HG03039 (cell line): ENCODE measurements at regions not wholly inside any gene's neighbourhood (a gene's known extent, or its start where the extent isn't known, plus 50 kb on each side); places are given as distances from the start of the nearest gene placed in this dataset.

Experiments used
- ATAC-seq: cut with Tn5 transposase; IDR thresholded peaks from one replicate; pipeline ENCODE4 v1.9.1; 2021; ENCODE audit warnings: mild to moderate bottlenecking, moderate library complexity; ENCODE audit not compliant: unreplicated experiment

DNA sequence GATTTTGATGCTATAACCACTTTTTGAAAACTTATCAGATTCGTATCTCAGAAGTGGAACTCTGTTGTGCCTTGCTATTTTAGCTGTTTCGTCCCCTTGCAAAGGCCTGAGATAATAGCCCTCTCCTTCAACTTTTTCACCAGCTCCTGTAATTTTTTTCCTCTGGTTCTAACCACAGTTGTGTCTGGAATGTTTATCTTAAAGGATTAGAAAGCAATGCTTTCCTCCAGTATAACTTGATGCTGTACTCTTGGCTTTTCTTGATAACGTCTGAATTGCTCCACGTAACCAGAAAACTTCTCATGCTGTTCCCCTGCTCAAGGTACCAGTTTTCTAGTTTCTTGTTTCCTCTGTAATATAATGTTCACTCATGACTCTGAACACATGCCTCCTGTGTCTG lies 209.4 kb downstream of the DTWD2 start:
- no peak for ATAC-seq

DNA sequence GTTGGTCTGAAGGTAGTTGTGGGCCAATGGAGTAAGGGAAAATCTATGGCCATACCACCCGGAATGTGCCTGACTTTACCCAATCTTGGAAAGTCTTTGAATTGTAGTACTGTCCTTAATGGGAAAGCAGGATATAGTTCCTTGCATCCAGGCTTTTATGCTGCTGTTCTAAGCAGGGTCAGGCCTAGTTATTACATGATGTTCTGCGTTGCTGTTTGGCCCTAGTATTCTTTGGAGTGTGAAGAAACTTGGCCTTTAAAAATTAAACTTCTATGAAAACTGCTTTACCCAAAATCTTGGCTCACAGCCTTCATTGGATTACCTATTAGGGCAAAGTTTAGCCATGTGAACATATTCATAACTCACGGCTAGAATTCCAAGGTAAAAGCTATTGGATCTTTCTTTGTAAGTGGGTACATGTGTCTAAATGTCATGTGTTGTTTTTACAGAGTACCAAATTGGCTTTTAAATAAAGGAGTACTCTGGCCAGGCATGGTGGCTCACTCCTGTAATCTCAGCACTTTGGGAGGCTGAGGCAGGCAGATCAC lies 211.1 kb downstream of the DTWD2 start:
- ATAC-seq = no peak

DNA sequence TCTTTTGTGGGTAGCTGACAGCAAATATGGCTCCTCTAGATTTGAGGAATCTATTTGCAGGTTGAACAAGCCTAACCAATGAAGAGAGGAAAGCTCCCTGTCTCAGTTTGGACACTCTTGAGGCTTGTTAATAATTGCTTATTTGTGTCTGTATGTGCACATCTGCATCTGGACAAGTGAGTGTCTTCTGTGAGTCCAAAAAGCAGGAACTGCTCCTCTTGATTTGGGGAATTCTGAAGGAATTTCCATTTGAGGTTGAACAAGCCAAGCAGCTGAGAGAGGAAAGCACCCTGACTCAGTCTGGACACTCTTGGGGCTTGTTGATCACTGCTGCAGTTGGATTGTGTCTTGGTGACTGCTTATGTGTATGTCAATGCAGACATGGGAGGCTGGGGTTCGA lies 211.6 kb downstream of the DTWD2 start:
- ATAC-seq = peak; percentile 75

DNA sequence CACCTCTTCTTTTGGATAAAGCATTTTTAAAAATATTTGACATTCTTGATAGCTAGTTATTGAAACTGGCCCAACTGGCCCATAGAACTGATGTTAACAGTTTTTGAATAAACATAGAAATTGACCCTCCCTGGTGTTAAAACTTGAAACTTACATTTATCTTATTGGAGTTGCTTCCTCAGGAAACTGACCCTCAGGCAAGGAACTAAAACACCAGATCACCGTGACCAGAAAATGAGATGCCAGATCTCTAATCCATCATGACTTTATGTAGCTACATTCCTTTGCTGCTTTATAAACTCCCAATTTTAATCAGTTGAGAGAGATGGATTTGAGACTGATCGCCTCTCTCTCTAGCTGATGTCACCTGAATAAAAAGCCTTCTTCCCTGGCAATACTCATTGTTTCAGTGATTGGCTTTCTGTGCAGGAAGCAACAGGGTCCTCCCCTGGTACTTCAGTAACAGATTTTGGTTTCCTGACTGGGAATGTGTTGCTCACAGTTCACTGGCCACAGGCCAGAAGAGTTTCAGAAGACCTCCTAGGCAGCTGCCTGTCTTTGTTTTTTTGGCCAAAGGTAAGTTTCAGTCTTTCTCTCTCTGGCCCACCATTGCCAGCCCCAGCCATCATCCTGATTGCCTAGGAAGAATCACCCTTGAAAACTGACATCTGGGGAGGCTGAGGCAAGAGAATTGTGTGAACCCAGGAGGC lies 212.4 kb downstream of the DTWD2 start:
- ATAC-seq = no peak

DNA sequence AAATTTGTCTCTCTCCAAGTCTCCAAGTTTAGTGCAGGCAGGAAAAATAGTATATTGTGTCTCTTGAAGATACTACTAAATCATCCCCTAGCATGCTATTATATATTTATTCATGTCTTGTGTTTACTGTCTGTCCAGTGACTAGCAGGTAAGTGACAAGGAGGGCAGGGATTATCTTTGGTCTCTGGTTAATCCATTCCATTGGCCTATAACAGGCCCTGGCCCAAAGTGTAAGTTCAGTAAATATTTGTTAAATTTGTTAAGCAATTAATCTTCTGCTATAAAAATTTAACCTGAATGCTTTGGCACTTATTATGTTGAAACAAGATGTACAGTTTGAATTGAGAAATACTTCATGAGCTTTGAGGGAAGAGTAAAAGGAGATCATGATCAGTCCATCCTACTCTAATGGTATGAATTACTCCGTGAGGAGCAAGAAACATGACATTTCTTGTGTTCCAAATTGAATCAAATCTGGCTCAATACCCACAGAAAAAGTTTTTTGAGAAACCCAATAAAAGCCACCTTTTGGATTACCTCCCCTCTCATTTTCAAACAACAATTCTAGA lies 219.7 kb downstream of the DTWD2 start:
- no peak for ATAC-seq

DNA sequence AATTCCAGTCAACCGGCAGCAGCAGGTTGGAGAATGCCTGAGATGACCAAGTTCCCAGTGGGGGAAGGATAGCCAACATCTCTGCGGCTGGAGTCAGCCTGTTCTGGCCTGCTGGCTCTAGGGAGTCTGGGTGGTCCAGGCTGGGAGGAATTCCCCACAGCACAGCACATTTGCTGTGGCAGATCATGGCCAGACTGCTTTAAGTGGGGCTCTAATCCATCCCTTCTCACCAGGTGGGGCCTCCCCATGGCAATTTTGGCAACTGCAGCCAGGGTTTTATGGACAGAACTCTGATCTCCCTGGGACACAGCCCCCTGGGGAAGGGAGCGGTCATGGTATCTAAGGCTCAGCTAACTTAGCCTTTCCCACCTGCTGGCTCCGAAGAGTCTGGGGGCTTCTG lies 226.1 kb downstream of the DTWD2 start:
- ATAC-seq = no peak

DNA sequence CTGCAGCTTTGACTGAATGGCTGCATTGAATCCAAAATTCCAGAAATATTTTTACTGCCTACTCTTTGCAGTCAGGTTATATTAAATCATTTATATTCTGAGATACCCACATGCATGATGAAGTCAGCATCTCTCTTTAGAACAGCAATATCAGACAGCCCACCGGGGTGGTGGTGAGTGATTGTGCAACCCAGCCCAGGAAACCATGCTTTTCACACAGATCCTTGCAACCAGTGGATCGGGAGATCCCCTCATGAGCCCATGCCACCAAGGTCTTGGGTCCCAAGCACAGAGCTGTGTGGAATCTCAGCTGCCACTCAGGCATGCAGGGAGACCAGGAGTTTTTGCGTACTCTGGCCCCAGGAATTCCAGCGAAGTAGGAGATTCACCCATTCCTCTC lies 226.5 kb downstream of the DTWD2 start:
- no peak for ATAC-seq

DNA sequence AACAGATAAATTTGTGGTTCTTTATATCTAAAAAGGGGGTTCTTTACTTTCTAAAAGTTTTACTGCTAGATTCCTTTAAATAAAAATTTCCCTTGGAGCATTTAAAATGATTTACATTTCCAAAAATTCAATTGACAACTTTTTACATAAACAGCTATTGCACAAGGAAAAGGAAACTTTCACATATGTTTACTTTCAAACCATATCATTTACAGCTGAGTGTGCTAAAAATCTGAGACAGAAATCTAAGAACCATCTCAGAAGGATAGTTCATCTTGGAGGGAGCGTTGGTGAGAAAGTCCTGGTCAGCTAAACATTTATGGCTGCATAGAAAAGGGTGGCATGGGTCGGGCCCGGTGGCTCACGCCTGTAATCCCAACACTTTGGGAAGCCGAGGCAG lies 235.4 kb downstream of the DTWD2 start:
- ATAC-seq = no peak

DNA sequence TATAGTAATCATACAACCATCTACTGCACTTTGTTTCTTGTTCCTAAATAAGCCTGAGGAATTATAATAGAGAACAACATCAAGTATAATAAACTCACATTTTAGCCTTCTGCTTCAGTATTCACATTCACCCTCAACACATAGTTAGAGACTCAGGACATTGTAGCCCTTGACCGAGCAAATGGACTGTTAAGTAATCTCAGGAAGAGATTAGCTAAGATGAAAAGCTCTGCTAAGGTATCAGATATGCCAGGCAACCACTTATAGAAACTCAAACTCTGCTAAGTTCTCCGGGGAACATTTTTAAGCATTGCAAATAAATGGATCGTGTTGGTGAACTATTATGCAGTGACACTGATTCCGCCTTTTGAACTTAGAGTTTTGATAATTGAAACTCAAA lies 252.0 kb downstream of the DTWD2 start:
- no peak for ATAC-seq

DNA sequence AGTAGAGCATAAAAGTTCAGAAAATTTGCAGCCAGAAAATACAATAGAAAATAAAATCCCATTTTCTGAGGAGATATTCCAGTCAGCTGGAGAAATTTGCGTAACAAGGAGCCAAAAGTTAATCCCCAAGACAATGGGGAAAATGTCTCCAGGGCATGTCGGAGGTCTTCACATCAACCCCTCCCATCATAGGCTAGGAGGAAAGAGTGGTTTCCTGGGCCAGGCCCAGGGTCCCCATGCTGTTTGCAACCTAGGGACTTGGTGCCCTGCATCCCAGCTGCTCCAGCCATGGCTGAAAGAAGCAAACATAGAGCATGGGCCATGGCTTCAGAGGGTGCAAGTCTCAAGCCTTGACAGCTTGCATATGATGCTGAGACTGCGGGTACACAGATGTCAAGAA lies 255.0 kb downstream of the DTWD2 start:
- ATAC-seq = no peak

DNA sequence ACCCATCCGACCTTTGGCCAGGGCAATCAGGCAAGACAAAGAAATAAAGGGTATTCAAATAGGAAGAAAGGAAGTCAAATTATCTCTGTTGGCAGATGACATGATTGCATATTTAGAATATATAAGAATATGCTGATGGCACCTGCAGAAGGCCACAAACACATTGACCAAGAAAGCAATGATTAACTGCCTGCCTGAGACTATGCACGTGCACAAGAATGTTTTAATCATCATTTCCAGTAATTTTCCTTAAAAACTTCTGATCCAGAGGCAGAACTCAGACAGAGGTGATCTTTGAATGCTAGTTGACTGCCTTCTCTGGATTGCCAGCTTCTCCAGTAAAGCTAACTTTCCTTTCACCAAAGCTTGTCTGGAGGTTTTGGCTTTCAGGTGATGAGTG lies 260.2 kb downstream of the DTWD2 start:
- ATAC-seq = no peak

DNA sequence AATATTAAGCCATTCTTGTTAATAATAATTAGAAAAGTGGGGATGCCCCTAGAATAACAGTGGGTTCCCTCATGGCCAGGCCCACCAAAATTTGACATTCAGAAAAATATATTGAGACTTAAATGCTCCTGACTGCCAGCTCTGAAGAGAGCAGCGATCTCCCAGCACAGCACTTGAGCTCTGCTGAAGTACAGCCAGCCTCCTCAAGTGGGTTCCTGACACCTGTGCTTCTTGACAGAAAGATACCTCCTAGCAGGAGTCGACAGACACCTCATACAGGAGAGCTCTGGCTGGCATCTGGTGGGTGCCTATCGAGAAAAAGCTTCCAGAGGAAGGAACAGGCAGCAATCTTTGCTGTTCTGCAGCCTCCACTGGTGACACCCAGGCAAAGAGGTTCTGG lies 261.5 kb downstream of the DTWD2 start:
- no peak for ATAC-seq

DNA sequence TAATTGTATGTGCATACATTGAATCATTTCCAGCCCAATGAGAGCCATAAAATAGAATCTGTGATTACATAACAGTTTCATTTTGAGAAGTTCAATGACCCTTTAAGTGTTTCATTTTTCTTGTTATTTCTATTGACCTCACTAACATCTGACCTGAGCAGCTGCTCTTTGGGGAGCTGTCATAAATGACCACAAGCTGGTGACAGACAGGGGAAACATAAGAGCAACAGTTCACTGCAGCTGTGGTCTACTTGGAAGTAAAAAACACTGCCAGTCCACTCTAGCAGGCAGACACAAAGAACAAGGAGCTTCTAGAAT lies 265.4 kb downstream of the DTWD2 start:
- peak; percentile 67 for ATAC-seq

DNA sequence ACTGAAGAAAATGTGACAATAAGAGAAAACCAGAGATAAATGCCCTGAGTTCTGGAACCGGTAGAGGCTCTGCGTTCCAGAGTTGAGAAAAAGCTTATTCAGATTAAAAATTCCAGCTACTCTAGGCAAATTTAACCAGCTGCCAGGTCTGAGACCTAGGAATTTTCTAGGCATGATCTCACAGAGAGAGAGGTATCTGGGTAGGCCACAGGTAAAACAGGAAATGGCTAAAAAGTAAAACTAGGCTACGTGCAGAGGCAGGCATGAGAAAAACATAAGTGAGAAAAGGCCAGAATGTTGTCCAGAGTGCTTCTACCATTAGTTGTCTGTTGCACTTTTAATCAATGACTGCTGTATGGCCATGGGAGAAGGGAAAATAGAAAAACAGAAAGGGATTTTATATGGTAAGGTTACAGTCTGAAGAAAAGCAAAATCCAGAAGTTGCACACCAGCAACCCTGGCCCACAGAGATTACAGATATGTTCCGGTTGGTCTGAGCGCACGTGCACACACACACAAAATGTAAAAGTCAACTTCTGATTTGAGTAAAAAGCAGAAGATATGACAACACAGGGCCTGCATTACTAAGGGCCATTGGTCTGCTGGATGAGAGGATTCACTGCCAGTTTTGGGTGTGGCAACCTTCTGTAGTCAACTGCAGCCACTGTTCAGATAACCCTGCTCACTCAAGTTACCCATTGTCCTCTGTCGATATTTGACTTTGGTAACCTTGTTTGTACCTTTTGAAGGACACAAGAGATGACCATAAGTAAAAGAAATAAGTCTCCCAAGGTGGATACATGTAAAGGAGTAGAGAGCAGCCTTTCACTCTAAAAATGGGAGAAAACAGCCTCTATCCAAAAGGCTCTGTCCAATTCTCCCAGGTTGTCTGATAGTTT lies 266.0 kb downstream of the DTWD2 start:
- ATAC-seq = peak; percentile 79

DNA sequence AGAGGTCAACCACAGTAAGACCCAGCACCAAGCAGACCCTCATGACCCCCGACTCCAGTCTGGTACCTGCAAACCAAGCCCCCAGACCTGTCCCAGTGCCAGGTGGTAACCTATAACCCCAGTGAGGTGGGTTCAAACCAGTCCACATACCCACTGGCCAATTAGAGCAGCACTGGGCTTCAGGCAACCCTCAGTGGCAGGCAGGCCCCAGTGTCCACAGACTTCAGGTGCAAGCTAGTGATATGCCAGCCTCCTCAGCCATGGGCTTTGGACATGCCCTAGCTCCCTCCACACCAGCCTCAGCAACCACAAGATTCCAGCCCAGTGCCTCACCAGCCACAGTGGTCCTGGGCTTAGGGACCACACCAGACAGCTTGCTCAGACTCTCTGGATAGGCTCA lies 276.6 kb downstream of the DTWD2 start:
- no peak for ATAC-seq

DNA sequence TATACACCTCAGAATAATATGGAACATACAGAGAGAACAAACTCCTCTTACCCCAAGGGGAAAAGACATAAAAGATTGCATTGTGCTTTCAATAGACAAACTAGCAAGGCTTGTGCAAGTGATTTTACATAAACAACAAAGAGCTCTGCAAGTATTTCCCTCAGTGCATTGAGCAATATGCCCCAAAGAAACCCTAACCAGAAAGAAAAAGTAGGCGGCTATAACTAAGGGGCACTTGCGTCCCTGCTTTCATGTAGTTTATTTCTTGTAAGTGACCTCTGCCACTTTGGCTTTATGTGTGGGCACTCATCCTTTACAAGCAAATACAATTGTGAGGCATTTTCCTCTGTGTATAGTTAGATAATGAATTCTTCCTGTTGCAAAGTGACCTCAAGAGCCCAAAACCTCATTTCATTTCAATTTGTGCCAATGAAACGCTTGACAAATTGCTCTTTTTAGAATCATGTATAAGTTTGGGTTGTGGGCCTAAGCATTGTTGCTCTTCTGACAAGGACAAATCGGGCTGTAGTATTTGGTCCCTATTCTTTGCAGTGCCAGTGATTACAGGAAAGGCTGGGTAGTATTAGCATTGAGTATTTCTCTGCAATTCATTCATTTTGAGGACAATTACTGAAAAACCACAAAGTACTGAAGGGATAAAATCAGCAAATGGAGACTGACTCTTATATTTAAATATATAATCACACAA lies 282.2 kb downstream of the DTWD2 start:
- no peak for ATAC-seq

DNA sequence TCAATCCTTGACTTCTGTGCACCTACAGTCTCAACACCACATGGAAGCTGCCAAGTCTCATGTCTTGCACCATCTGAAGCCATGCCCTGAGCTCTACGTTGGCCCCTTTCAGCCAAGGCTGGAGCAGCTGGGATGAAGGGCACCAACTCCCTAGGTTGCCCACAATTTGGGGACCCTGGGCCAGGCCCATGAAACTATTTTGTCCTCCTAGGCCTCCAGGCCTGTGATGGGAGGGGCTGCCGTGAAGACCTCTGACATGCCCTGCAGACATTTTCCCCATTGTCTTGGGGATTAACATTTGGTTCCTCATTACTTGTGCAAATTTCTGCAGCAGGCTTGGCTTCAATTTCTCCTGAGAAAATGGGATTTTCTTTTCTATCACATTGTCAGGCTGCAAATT lies 285.1 kb downstream of the DTWD2 start:
- no peak for ATAC-seq

DNA sequence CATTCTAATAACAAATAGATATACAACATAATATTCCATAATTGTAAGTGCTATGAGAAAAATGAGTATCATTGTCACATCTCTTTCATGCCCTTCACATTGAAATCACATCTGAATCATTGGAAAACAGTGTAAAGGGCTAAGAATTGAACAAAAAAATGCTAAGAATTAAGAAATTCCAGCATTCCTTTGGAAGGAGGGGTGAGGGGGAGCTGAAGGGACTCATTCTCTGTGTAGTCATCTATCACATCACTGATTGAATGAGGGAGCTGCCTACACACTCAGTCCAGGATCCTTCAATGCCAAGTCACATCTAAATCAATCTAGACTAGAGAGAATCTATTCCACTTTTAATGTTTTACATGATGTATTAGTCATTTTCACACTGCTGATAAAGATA lies 286.6 kb downstream of the DTWD2 start:
- no peak for ATAC-seq

DNA sequence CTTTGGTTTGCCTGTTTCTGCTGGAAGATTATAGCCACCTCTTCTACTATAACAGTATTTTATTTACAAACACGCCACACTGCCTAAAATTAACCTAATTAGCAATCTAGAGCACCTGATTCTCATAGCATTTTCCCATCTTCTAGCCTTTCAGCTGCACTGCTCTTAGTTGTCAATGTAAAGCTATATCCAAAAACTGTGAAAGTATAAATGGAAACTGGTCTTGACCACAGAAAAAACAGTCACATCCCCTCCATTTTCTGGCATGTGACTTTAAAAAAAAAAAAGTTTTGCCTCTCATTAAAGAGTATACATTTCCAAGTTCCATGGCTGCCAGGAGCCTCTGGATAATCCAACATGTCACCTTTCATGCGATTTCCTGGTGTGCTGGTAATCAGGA lies 287.8 kb downstream of the DTWD2 start:
- no peak for ATAC-seq

DNA sequence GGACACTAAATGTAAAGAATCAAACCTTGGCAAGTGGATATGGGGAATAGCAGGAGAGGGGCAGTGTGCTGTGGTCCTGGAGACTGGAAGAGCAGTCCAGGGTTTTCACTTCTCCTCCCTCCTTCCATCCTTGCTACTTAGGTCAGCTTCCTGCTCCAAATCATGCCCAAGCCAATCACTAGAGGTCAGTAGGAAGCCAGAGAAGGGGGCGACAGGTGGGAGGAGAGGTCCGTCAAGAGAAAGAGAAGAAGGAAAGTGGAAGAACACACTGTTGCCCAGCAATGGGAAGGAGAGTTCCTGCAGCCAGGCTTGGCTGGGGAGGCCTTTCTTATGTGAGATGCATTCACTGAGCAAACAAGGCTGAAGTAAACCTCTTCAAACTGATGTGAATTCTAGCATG lies 289.6 kb downstream of the DTWD2 start:
- no peak for ATAC-seq

DNA sequence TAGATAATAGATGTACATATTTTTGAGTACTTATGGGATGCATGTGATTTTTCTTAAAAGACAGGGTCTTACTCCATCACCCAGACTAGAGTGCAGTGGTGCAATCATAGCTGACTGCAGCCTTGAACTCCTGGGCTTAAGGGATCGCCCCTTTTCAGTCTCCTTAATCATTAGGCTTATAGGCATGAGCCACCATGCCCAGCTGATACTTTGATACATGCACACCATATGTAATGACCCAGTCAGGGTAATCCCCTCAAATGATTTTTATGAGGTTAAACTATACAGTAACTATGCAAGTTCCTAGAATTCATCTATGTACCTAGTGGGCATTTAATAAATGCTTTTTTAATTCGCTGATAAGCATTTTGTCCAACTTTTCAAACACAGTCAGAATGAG lies 292.3 kb downstream of the DTWD2 start:
- ATAC-seq = no peak
